Endothelial cell of umbilical vein (primary cell): ENCODE measurements at regions not wholly inside any gene's neighbourhood (a gene's known extent, or its start where the extent isn't known, plus 50 kb on each side); places are given as distances from the start of the nearest gene placed in this dataset.

ENCODE experiments used
- BruUV-seq: library from RNA; stranded (reverse); fragments of 400-500 nt; replicated peaks from 2 replicates; lab custom pipeline; 2021; lab: Mats Ljungman, UMichigan
- CTCF ChIA-PET: fragments of 300-600, 350-600 bp; sonication (Branson Sonifier 250); formaldehyde crosslinking; loops from one replicate; lab custom pipeline; 2021; ENCODE audit warnings: antibody characterized with exemption, inconsistent platforms; lab: Charles Lee
- POLR2A ChIA-PET: fragments of 300-600, 350-600 bp; sonication (Branson Sonifier 250); formaldehyde crosslinking; loops from one replicate; lab custom pipeline; 2021; ENCODE audit warnings: antibody characterized with exemption, inconsistent platforms; lab: Charles Lee
- DNase-seq: peaks from one replicate; pipeline ENCODE4 v3.0.0-alpha.2; 2011; ENCODE audit warnings: low read depth, low spot score
- FAIRE-seq: peaks from 2 replicates; lab custom pipeline; 2011; peaks lifted over from hg19 to GRCh38; lab: Jason Lieb, UNC
- H2AFZ ChIP-seq: 2 replicates; pipeline ENCODE4 v1.6.0; 2012; ENCODE audit warnings: low read depth, low read length, control low read depth, inconsistent platforms
- H3K27ac ChIP-seq: 2 replicates; pipeline ENCODE4 v1.5.1; 2011; ENCODE audit warnings: low read depth, mild to moderate bottlenecking, control low read depth, low read length, moderate library complexity; ENCODE audit not compliant: insufficient read depth
- H3K27me3 ChIP-seq, 2 experiments: 2 replicates each; pipeline versions ENCODE4 v1.6.0 to v1.6.1; 2011; ENCODE audit warnings: low read length in 2 of 2, mixed read lengths in 1 of 2; ENCODE audit not compliant: control insufficient read depth in 2 of 2, insufficient read depth in 2 of 2
- H3K36me3 ChIP-seq, 2 experiments: 2 replicates in 1 of 2; 3 replicates in 1 of 2; pipeline ENCODE4 v1.5.1; 2011; ENCODE audit warnings: low read length in 2 of 2, mild to moderate bottlenecking in 1 of 2, moderate library complexity in 1 of 2; ENCODE audit not compliant: control insufficient read depth in 2 of 2, insufficient read depth in 2 of 2; ENCODE audit errors: extremely low read depth in 1 of 2
- H3K4me1 ChIP-seq: 3 replicates; pipeline ENCODE4 v1.5.1; 2011; ENCODE audit warnings: mild to moderate bottlenecking, low read length; ENCODE audit not compliant: control insufficient read depth, insufficient read depth; ENCODE audit errors: extremely low read depth
- H3K4me2 ChIP-seq: 2 replicates; pipeline ENCODE4 v1.6.1; 2011; ENCODE audit warnings: low read length, control low read depth, mixed read lengths; ENCODE audit not compliant: insufficient read depth
- H3K4me3 ChIP-seq, 3 experiments: fragments of 200-600 bp in 1 of 3; sonication (generic), shearing (Covaris generic) in 1 of 3; replicated peaks in 1 of 3; 2 replicates each; pipeline ENCODE4 v1.5.1; 2011 to 2016; ENCODE audit warnings: control low read depth in 3 of 3, low read length in 3 of 3, mild to moderate bottlenecking in 2 of 3, inconsistent platforms in 1 of 3, low read depth in 1 of 3, moderate library complexity in 1 of 3; ENCODE audit not compliant: insufficient read depth in 1 of 3
- H3K79me2 ChIP-seq: 2 replicates; pipeline ENCODE4 v1.6.0; 2012; ENCODE audit warnings: low read length, inconsistent platforms; ENCODE audit not compliant: control insufficient read depth, insufficient read depth
- H3K9ac ChIP-seq: replicated peaks from 2 replicates; pipeline ENCODE3; 2011; ENCODE audit warnings: low read length, control low read depth; ENCODE audit not compliant: insufficient read depth; ENCODE audit errors: extremely low read depth
- H3K9me1 ChIP-seq: replicated peaks from 3 replicates; pipeline ENCODE4 v1.6.0; 2011; ENCODE audit warnings: mild to moderate bottlenecking, low read length; ENCODE audit not compliant: control insufficient read depth, insufficient read depth; ENCODE audit errors: extremely low read depth
- H3K9me3 ChIP-seq: replicated peaks from 2 replicates; pipeline ENCODE4 v1.5.1; 2012; ENCODE audit warnings: low read length, inconsistent platforms; ENCODE audit not compliant: control insufficient read depth, insufficient read depth
- H4K20me1 ChIP-seq: replicated peaks from 2 replicates; pipeline ENCODE3; 2011; ENCODE audit warnings: mild to moderate bottlenecking, low read length; ENCODE audit not compliant: control insufficient read depth, insufficient read depth; ENCODE audit errors: extremely low read depth
- CTCF ChIP-seq, 2 donors: IDR thresholded peaks; 1 replicate in 1 of 2; 2 replicates in 1 of 2; pipeline ENCODE4 v1.5.1; 2011; ENCODE audit warnings: low read length in 2 of 2, mild to moderate bottlenecking in 2 of 2, moderate library complexity in 2 of 2, control low read depth in 1 of 2, inconsistent platforms in 1 of 2, low read depth in 1 of 2; ENCODE audit not compliant: insufficient read depth in 1 of 2; ENCODE audit errors: extremely low read depth in 1 of 2
- EZH2 ChIP-seq: IDR thresholded peaks from 2 replicates; pipeline ENCODE4 v1.6.1; 2012; ENCODE audit warnings: borderline replicate concordance, low read depth, mild to moderate bottlenecking, moderate library complexity, low read length, inconsistent platforms; ENCODE audit not compliant: severe bottlenecking
- FOS ChIP-seq: IDR thresholded peaks from 2 replicates; pipeline ENCODE4 v1.6.1; 2011; ENCODE audit warnings: mild to moderate bottlenecking, low read length, moderate library complexity, borderline replicate concordance; ENCODE audit not compliant: insufficient read depth
- GATA2 ChIP-seq: IDR thresholded peaks from 2 replicates; pipeline ENCODE4 v1.7.0; 2011; ENCODE audit warnings: low read depth, mild to moderate bottlenecking, moderate library complexity, mixed read lengths, low read length; ENCODE audit not compliant: insufficient read length, insufficient read depth
- JUN ChIP-seq: IDR thresholded peaks from 2 replicates; pipeline ENCODE4 v1.6.1; 2011; ENCODE audit warnings: borderline replicate concordance, low read depth; ENCODE audit not compliant: insufficient read length, insufficient read depth
- MAX ChIP-seq: IDR thresholded peaks from 2 replicates; pipeline ENCODE4 v1.6.1; 2011; ENCODE audit not compliant: insufficient read depth, insufficient read length
- MYC ChIP-seq: IDR thresholded peaks from one replicate; pipeline ENCODE4 v1.6.1; 2011; ENCODE audit warnings: mild to moderate bottlenecking, low read depth, low read length
- POLR2A ChIP-seq: IDR thresholded peaks from 2 replicates; pipeline ENCODE4 v1.6.1; 2012; ENCODE audit warnings: low read depth, mild to moderate bottlenecking, control low read depth, low read length
- POLR2AphosphoS5 ChIP-seq: IDR thresholded peaks from 2 replicates; pipeline ENCODE4 v1.6.1; 2012; ENCODE audit warnings: low read depth, mild to moderate bottlenecking, control low read depth, low read length, moderate library complexity; ENCODE audit not compliant: insufficient read depth
- dilution Hi-C: fragments of 300-500 bp; cut with MboI; formaldehyde crosslinking; loops from one replicate; pipeline ENCODE4 v1.15.0; 2019; ENCODE audit warnings: low sequenced_read_pairs; ENCODE audit not compliant: extremely low pct_ligation_motif_present
- intact Hi-C: fragments of 100-400 bp; cut with micrococcal nuclease; formaldehyde crosslinking; loops from one replicate; pipeline ENCODE4 v1.10.0; 2022

- H3K9me3 ChIP-seq = no peaks in the 10 kb centered on the region
- H3K4me1 ChIP-seq = no peaks in the 10 kb centered on the region
- H2AFZ ChIP-seq = no peak overlapping the region
- BruUV-seq = no TSS peak
- intact Hi-C loops = no loop called here
- ChIA-PET CTCF (interaction anchor here (1.0 kb wide), 1 partner anchor 10 kb away, joined by 5 read pairs; no protein-coding TSS in a partner anchor), POLR2A (no interaction called here)
- H3K4me3 ChIP-seq = no peak overlapping the region
- no peak overlapping the region for H3K4me2 ChIP-seq
- dilution Hi-C loops = no loop called here
- H3K9me1 ChIP-seq = no peaks in the 10 kb centered on the region
- no peak for TF ChIP-seq JUN
- TF ChIP-seq POLR2AphosphoS5 = no peak
- no peak for TF ChIP-seq MYC
- TF ChIP-seq EZH2 = no peak
- no peak for TF ChIP-seq FOS
- no peak for TF ChIP-seq POLR2A
- TF ChIP-seq CTCF (IDR thresholded peaks at IDR 0.05; ENCODE audit: extremely low read depth in 1 of 2, insufficient read depth in 1 of 2, low read depth in 1 of 2, low read length in 2 of 2) = no peak
- TF ChIP-seq MAX = no peak
- no peak for TF ChIP-seq GATA2
- peaks cover 0 to 2% of the 10 kb centered on the region in 2 experiments for H3K27me3 ChIP-seq
- no peak for FAIRE-seq
- H3K9ac ChIP-seq = no peak overlapping the region
- H3K36me3 ChIP-seq = no peaks in the 10 kb centered on the region
- DNase-seq = no peak
- H3K79me2 ChIP-seq = no peaks in the 10 kb centered on the region
- no peaks in the 10 kb centered on the region for H4K20me1 ChIP-seq
- H3K27ac ChIP-seq = no peak overlapping the region
These were observed 74.7 kb upstream of the PLPP4 start for GRCh38 chr10:120382360-120382759.
